NOMO-1 treated with DMSO at 0.1 percent for 48 hours (cell line): ENCODE measurements at regions not wholly inside any gene's neighbourhood (a gene's known extent, or its start where the extent isn't known, plus 50 kb on each side); places are given as distances from the start of the nearest gene placed in this dataset.

ENCODE experiments used
- DNase-seq: peaks from one replicate; lab custom pipeline; 2025; ENCODE audit not compliant: unreplicated experiment; lab: John Stamatoyannopoulos, UW

DNA sequence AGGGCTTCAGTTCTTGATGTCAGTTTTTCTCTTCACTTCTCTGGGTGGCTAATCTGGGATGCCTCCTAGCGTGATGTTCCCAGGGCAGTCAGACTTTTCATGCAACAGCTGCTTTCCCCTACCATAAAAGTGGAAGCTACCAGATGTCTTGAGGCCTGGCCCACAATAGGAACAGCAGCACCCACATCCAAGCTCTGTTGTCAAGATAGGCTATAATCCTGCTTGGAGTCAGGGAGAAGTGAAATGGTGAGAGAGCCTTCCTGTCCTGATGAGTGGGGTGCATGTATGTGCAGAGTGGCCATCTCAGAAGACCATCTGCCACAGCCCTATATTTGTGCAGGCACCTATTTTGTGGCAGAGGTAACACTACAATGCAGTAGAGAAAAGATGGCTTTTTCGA is 108.0 kb downstream of the HTR5A start:
- DNase-seq, result no peak

DNA sequence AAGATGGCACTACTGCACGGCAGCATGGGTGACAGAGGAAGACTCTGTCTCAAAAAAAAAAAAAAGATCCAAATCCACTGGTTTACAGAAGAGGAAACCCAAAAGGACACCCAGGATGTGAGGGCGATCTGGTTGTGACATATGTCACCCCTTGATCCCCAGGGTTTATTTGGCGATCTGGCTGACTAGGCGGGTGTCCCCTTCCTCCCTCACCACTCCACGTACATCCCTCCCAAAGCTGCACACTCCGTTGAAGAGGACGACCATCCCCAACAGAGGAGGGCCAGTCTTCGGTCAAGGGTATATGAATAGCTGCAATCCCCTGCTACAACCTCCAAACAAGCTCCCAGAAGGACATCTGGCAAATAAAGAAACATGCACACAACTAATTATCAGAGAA is 111.6 kb downstream of the HTR5A start:
- DNase-seq, result no peak

DNA sequence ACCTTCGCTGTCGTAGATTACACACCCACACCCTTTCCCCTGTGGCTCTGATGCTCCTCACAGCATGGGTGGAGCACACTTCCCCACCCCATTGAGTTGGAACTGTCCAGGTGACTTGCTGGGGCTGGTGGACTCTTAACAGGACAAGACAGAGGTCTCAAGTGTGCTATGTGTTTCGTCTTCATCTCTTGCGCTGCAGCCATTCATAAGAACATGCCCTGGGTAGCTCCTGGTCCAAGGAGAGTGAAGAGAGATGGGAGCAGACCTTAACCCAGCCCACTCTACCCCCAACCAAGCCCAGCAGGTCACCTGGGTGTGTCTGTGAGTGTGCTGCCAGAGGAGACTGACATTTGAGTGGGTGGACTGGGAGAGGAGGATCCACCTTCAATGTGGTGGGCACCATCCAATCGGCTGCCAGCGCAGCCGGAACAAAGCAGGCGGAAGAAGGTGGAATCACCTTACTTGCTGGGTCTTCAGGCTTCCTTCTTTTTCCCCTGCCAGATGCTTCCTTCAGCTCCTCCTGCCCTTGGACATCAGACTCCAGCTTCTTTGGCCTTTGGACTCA is 112.4 kb downstream of the HTR5A start:
- DNase-seq, result no peak

DNA sequence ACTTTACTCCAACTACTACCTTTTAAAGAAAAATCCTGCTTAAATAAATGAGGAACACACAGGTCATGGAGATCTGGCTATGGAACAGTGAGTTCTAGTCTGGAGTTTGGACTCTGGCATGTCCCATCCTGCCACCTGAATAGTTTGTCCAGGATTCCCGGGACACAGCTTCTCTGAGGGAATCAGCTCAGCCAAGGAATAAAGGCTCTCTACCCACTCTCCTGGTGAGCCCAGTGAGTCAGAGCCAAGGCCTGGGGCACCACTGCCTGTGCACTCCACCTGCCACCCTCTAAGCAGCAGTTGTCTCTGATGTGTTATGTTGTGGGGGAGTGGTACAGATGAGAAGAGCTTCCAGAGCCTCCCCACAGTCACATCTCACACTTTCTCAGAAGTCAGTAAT is 113.5 kb downstream of the HTR5A start:
- no peak for DNase-seq

DNA sequence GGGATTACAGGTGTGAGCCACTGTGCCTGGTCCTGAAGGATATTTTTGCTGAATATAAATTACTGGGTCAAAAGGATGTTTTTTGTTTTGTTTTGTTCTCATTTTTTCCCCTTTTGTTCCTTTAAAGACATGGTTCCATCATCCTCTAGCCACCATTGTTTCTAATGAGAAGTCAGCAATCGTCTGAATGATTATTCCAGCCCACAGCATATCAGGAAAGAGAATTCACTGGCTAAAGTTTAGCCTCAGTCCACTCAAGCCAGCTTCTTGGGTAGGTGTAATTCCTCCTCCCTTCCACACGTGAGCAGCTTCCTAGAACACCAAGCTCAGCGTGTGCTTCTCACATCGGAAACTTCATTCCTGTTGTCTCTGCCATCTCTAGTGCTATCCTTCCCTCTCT is 112.8 kb upstream of the INSIG1 start:
- no peak for DNase-seq

DNA sequence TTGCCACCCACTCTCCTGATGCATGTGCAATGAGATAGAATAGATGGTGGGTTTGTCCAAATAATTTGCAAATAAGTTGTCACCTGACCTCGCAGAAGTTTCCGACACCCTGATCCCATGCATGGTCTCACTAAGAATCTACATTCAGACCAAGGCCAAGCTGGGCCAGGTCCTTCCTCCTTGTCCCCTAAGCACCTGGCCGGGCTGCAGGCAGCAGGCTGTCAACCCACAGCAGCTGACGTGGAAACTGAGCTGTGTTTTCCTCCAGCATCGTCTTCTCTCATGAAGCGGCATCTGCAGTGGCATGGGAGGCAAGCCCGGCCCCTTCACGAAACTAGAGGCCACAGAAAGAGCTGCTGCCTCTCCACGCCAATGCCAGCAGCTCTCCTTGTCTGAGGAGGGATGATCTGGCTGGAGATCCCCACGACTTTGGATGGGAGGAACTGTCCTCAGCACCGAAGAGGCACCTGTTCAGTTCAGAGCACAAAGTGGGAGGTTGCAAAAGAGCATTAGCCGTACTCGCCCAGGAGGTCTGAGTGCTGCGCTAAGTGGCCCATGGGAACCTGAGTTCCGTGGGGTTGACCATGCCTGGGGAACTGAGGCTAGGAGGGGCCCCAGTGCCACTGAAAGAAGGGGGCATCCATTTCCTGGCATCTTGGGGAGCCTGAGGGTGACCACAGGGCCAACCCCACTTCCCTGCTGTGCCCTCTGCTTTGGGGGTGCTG is 110.5 kb upstream of the INSIG1 start:
- no peak for DNase-seq

DNA sequence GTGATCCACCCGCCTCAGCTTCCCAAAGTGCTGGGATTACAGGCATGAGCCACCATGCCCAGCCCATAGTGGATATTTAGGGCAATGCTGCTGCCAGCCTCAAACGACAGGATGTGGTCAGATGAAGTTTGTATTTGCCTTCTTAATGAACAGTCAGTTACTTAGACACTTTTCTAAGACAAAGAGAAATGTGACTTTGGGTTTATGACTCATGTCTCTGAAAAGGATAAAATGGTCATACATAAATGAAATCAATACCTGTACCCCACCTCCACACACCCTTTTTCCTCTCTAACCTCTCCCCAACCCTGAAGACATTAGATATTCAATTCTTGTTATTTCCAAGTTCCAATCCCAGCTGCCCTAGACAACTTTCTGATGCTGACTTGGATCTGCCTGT is 109.3 kb upstream of the INSIG1 start:
- DNase-seq, result peak; percentile 13

DNA sequence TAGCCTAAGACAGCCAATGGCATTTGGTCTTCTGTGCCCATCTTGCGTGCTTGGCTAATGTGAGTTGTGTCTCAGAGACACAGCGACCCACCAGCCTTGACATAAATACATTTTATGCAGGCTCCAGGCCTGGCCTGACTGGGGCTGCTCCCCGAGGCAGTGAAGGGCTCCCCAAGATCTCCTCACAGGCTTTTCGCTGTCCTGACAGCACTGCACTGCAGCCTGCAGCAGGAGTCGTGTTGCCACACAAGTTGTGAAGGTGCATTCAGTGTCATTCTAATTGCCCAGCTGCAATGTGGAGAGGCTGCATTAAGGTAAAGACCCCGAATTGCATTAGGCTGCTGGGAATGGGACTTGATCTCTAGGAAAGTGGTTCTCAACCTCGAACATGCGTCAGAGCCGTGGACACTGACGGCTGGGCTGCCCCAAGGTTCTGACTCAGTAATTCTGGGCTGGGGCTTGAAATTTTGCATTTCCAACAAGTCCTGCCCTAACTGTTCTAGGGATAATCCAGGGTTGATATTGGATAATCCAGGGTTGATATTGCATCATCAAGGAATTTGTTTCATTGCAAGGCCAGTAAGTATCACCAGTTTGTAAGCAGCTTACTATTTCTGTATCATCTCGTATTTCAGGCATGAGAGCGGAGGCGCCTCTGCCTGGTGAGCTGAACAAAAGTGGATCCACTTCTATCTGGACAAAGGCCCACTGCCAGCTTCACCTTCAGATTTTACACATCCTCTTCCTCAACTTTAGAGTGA is 108.7 kb upstream of the INSIG1 start:
- no peak for DNase-seq

DNA sequence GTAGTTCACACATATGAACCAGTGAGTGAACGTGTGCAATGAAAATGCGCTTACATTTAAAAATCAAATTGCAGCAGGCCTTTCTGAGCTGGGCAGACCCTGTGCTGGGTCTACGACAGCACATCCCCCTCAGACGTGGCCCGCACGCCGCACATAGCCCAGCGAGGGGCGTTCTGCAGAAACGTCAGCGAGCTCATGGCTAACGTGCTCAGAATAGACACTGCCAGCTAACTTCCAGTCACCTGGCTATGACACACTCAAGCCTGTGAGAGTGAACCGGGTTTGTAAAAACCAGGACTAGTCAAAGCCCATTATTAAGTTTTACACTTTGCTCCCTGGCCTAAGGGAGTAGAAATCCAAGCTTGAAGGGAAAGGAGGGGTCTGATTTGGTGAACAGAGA is 108.1 kb upstream of the INSIG1 start:
- DNase-seq, result no peak

DNA sequence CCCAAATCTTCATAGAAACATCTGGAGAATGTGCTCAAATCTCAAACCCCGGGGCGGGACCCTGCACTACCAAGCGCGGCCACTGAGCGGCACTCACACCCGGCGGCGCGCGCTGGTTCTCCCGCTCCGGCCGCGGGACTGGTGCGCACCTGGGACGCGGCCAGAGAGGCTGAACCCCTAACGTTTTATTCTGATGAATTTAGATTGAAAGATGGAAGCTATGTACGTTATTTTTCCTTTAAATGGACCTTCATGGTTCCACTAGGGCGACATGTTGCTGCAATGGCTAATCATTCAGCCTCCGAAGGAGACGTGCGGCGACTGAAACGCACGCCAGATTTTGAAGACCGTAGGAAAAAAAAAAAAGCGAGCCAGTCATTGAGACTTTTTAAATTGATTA is 107.0 kb upstream of the INSIG1 start:
- DNase-seq, result no peak

DNA sequence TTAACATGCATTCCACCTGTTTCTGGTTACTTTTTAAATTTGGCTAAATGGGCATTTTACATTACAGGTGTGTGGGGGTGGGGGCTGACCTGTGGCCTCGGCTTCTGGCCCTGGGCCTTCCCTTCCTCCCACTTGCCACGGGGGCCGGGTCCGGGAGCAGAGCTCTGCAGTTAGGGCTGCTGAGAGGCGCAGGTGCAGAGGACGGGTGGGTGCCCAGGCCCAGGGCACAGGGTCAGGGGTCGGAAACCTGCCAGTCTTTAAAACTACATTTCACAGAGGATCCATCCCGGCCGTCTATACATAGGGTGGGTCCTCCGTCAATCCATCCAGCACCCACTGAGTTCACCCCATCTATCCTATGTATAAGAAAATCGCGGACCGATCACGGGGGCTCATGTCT is 106.5 kb upstream of the INSIG1 start:
- DNase-seq, result no peak

DNA sequence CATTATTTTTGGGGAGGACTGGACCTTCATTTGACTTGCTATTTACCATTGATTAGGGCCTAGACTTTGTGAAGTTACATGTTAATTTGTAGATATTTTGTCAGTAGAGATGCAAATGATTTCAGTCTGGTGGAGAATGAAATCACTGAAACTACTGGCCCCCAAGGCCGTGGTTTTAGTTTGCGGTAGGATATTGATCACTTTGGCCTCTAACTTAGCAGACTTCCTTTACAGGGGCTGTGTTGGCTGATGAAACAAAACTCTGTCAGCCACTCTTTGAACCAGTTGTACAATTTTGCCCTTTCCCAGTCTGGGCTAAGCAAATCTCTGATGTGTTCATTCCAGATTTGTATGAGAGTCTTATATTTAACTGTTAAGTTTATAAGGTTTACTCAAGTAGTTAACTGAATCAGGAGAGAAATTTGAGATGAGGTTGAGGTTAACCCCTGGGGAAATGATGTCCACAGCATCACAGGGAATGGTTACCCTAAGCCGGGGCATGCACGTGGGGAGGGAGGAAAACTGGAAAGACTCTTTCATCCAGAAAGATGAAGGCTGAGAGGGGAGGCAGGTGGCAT is 105.7 kb upstream of the INSIG1 start:
- DNase-seq, result no peak

DNA sequence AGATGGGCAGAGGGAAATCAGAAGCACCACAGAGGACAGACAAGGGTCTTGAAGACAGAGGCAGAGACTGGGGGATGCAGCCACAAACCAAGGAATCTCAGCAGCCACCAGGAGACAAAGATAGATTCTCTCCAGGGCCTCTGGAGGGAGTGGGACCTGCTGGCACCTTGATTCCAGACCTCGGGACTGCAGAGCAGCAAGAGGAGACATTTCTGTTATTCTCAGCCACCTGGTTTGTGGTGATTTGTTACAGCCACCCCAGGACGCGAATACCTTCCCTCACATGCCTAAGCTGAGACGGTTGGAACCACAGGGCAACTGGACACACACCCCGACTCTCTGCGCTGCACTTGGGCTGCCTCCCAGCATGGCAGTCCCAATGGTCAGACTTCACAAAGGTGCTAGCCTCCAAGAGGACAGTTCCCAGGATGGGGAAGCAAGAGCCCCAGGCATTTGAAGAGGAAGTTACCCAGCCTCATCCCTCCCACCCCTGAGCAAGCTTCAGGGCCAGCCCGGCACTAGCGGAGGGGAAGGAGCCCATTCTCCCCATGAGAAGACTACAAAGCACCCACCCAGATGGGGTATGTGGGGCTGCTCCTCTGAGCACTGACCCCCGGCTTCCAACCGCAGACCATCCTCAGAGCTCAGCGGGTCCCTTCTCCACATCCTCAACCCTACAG is 104.6 kb upstream of the INSIG1 start:
- DNase-seq, result no peak

DNA sequence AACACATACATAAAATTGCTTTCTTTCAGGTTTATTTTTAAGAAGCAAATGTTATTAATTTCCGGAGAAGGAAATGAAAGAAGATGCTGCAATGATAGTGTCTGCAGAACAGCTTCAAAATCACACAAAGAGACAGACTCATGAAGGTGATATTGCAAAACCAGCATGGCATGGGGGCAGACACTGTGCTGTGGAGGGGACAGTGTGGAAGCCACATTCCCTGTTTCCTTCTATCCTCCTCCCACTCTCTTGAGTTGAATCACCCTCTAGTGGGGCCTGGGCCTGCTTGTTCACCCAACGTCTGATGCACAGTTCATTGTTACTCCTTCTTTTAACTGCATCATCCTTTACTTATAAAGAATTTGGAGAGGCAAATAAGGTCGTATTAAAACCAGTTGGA is 104.0 kb upstream of the INSIG1 start:
- DNase-seq, result no peak

DNA sequence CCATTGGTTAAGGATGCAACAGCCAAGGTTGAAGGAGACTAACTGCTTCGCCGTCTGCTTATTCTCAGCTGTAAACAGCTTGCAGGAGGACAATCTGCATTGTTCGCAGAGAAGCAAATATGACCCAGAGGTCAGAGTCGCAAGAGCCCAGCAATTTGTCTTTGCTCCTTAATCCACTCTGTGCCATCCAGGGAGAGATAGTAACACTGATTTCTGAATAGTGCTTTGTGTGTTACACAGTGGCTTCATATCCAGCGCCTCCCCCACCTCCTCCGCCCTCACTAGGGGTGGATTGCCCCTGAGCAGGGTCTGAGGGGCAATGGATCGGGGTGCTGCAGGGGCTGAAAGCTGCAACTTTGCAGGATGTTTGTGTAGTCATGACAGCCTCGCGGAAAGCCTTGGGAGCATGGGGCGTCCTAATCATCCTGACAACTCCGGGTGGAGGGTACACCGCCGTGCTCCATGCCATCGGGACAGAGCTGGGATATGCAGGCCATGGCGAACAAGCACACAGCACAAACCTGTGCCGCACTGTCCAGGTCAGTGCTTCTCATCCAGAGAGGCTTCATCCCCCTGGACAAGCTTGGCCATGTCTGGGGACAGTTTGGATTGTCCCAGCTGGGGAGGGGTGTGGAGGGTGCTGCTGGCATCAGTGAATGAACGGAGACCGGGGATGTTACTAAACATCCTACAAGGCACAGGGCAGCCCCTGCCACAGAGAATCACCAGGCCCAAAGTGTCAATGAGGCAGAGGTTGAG is 103.1 kb upstream of the INSIG1 start:
- DNase-seq, result no peak

DNA sequence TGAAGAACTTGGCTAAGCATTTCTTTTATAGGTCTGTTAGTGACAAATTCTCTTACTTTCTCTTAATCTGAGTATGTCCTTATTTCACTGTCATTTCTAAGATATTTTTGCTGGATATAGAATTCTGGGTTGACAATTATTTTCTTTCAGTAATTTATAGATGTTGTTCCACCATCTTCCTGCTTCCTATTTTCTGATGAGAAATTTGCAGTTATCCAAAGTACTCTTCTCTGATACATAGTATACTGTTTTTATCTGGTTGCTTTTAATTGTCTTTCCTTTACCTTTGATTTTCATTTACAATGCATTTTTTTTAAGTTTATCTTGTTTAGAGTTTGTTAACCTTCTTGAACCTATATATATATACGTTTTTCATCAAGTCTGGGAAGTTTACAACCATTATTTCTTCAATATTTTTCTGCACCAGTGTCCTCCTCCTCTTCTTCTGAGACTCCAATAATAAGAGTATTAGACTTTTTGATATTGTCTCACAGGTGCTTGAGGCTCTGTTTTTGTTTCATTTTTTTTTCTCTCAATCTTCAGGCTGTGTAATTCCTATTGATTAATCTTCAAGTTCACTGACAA is 101.6 kb upstream of the INSIG1 start:
- DNase-seq, result no peak

DNA sequence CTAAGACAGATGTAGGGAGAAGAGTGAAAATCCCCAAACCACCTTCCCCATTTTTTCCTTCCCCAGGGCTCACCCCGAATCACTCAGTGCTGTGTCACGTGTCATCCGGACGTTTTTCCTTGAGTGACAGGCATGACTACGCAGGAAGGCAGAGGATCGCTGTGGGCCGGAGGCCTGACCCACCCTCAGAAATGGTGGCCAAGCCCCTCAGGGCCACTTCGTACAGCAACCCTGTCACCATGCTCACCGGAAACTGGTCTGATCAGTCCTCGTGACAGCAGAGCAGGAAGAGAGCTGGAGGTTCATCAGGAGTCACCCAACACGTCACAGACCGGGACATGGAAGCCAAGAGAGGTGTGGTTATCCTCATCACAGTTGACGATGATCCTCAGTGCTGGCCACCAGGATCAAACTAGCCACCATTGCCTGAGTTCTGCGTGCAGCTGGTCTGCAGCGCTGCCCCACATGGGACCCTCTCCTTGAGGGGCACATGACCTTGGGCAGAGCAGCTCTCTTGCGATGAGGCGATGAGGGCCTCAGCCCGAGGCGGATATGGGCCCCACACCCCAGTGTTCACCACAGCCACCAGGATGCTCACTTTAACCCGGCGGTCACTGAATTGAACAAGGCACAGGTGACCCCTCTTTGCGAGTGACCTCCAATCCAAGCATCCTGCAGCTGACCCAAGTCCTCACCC is 99.3 kb upstream of the INSIG1 start:
- DNase-seq, result no peak

DNA sequence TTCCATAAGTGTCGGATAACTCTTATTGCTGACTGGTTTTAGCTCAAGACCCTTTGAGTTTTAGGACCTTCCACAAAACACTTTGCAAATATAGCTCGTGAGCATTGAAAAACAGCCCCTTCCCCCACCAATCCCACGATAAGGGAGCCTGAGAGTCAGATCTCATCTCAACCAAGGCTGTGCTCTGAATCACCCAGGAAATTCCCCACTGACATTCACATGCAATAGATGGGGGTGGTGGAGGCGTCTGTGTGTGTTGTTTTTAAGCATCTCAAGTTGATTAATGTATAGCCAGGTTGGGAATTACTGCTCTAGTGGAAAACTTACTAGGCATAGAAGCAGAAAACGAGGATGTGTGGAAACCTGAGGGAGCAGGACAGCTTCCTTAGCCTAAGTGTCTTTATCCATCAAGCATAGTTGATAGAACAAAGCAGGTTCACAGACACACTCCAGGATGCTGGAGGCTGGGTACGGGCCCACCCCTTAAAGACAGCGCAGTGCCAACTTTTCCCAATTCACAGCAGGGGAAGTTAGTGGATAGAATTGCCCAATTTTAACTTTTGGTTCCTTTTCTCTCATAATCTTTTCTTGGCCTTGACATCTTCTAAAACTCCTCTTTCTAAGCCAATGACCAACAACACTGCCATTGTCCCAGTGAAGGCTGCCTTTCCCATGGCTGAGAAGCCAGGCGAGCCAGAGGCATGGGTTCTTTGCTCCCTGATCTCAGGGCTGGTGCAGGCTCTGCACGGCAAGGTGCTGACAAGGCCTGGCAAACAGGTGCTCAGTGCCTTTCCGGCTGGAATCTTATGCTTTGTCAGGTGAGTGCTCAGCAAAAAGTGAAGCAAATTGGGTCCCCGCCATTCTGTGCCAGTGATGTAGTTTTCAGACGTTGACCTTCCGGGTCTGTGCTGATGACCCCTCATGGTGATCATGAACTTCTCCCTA is 98.5 kb upstream of the INSIG1 start:
- no peak for DNase-seq
